ENCODE measurements at regions not wholly inside any gene's neighbourhood (a gene's known extent, or its start where the extent isn't known, plus 50 kb on each side); places are given as distances from the start of the nearest gene placed in this dataset.

- H3K27me3 ChIP-seq: no peaks in the 10 kb centered on the region
- H3K27ac ChIP-seq: no peak overlapping the region
- H3K4me1 ChIP-seq: no peaks in the 10 kb centered on the region
- ATAC-seq (peak in 1 of 4 donors; percentile 24), DNase-seq (peak in 2 of 5 donors; percentile 18 to 54)
- H3K9me3 ChIP-seq: no peaks in the 10 kb centered on the region
- H3K36me3 ChIP-seq: peaks cover 0 to 69% (median 59%) of the 10 kb centered on the region in 9 donors
- intact Hi-C loops (cut with DNase I): no loop called here
- WGBS, 4 donors: 89 to 100% (median 97%) methylated on average over 9 to 12 of the region's 12 CpGs
- H3K4me3 ChIP-seq: no peak overlapping the region
- TF ChIP-seq CTCF (IDR thresholded peaks at IDR 0.05): no peak
- no peak for TF ChIP-seq POLR2A (IDR thresholded peaks at IDR 0.05)
Measured at GRCh38 chr4:122293374-122294365, 85.1 kb upstream of the ADAD1 start.

GRCh38 chr4:122297694-122298093 lies 81.1 kb upstream of the ADAD1 start:
- Histone ChIP-seq H3K4me1 (no peaks in the 10 kb centered on the region), H3K4me3 (no peak overlapping the region), H3K27me3 (no peaks in the 10 kb centered on the region), H3K27ac (no peak overlapping the region), H3K9me3 (no peaks in the 10 kb centered on the region), H3K36me3 (peaks cover 0 to 59% (median 41%) of the 10 kb centered on the region in 9 donors)
- ATAC-seq: no peak
- 63 to 92% (median 89%) methylated on average over 1 of the region's 1 CpG for WGBS, 4 donors
- no peak for TF ChIP-seq CTCF (IDR thresholded peaks at IDR 0.05)
- TF ChIP-seq POLR2A (IDR thresholded peaks at IDR 0.05): no peak
- DNase-seq: no peak
- intact Hi-C loops (cut with DNase I): no loop called here

- Histone ChIP-seq H3K4me1 (no peaks in the 10 kb centered on the region), H3K9me3 (no peaks in the 10 kb centered on the region), H3K4me3 (no peak overlapping the region), H3K27me3 (no peaks in the 10 kb centered on the region), H3K36me3 (peaks cover 0 to 61% (median 37%) of the 10 kb centered on the region in 9 donors), H3K27ac (no peak overlapping the region)
- ATAC-seq (no peak), DNase-seq (no peak)
- intact Hi-C loops (cut with DNase I): no loop called here
- no peak for TF ChIP-seq CTCF (IDR thresholded peaks at IDR 0.05)
Measured at GRCh38 chr4:122300776-122301175, 78.0 kb upstream of the ADAD1 start.

- Histone ChIP-seq H3K4me1 (peaks cover 0 to 3% (median 0%) of the 10 kb centered on the region in 12 donors), H3K36me3 (peaks cover 0 to 100% (median 78%) of the 10 kb centered on the region in 9 donors), H3K4me3 (no peak overlapping the region), H3K9me3 (no peaks in the 10 kb centered on the region), H3K27ac (no peak overlapping the region), H3K27me3 (no peaks in the 10 kb centered on the region)
- intact Hi-C loops (cut with DNase I): no loop called here
- WGBS, 4 donors: 29 to 43% (median 42%) methylated on average over 1 of the region's 1 CpG
- DNase-seq: no peak
- ATAC-seq: no peak
- no peak for TF ChIP-seq POLR2A (IDR thresholded peaks at IDR 0.05)
- TF ChIP-seq CTCF (IDR thresholded peaks at IDR 0.05): no peak
Measured at GRCh38 chr4:122305853-122306252, 73.0 kb upstream of the ADAD1 start.

Measured in heart left ventricle (tissue), 16 donors.